GM23338 (cell line): ENCODE measurements at regions not wholly inside any gene's neighbourhood (a gene's known extent, or its start where the extent isn't known, plus 50 kb on each side); places are given as distances from the start of the nearest gene placed in this dataset.

Experiments used
- CREB1 ChIP-seq: fragments of 250-450 bp; sonication (Bioruptor Pico); IDR thresholded peaks from 2 replicates; pipeline ENCODE4 v1.5.0; 2020; ENCODE audit warnings: low read depth, mild to moderate bottlenecking, moderate library complexity
- CTCF ChIP-seq, 2 experiments: fragments of 200-600 bp in 1 of 2; sonication (generic) in 1 of 2; conservative IDR thresholded peaks; 2 replicates each; pipeline versions ENCODE4 v1.5.1 to v1.6.1; 2016 to 2017; ENCODE audit warnings: antibody characterized with exemption in 2 of 2, low read depth in 2 of 2, mild to moderate bottlenecking in 2 of 2, moderate library complexity in 1 of 2
- EZH2 ChIP-seq: fragments of 200-600 bp; sonication (generic); IDR thresholded peaks from one replicate; pipeline ENCODE4 v1.8.0; 2017; ENCODE audit warnings: antibody characterized with exemption, mild to moderate bottlenecking, low read depth; ENCODE audit not compliant: unreplicated experiment
- EZH2phosphoT487 ChIP-seq: fragments of 200-600 bp; sonication (generic); IDR thresholded peaks from one replicate; pipeline ENCODE4 v1.8.1; 2018; ENCODE audit warnings: antibody characterized with exemption; ENCODE audit not compliant: unreplicated experiment
- POLR2AphosphoS5 ChIP-seq: IDR thresholded peaks from 2 replicates; pipeline ENCODE4 v1.6.1; 2016; ENCODE audit warnings: antibody characterized with exemption, low read depth
- REST ChIP-seq: IDR thresholded peaks from one replicate; pipeline ENCODE4 v1.6.1; 2018; ENCODE audit warnings: antibody characterized with exemption; ENCODE audit not compliant: unreplicated experiment
- ZNF331 ChIP-seq: fragments of 250-450 bp; sonication (Bioruptor Pico); IDR thresholded peaks from 2 replicates; pipeline ENCODE4 v1.5.0; 2020; ENCODE audit warnings: low read depth, mild to moderate bottlenecking, moderate library complexity
- TF ChIP-seq, protein P1 (sequence below): IDR thresholded peaks from 2 replicates; pipeline ENCODE4 v1.6.1; 2016; ENCODE audit warnings: antibody characterized with exemption

DNA sequence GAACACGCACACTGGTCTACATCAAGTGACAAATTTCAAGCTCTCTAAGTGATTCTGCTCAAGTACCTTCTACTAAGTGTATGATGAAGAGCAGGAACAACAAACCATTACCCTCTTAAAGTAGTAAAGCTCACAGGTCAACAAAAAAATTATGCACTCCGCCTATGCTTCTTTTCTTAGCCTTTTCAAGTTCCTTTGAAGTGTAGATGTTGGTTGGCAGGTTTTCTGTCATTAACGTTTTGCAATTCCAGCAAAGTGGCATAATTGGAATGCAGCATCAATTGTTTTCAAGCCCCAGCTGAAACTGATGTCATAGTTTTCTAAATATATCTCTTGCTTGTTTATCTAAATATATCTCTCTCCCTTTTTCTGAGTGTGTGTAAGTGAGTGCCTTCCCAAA is 396.9 kb upstream of the EYS start:
- TF ChIP-seq CTCF (conservative IDR thresholded peaks at IDR 0.05; ENCODE audit: low read depth in 2 of 2) (no peak), EZH2 (no peak), ZNF331 (CRISPR knock-in tag) (no peak), EZH2phosphoT487 (no peak), REST (no peak), POLR2AphosphoS5 (no peak), CREB1 (CRISPR knock-in tag) (no peak)
- TF ChIP-seq, protein P1, sequence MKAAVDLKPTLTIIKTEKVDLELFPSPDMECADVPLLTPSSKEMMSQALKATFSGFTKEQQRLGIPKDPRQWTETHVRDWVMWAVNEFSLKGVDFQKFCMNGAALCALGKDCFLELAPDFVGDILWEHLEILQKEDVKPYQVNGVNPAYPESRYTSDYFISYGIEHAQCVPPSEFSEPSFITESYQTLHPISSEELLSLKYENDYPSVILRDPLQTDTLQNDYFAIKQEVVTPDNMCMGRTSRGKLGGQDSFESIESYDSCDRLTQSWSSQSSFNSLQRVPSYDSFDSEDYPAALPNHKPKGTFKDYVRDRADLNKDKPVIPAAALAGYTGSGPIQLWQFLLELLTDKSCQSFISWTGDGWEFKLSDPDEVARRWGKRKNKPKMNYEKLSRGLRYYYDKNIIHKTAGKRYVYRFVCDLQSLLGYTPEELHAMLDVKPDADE = no peak
